GM21367 (cell line): ENCODE measurements at regions not wholly inside any gene's neighbourhood (a gene's known extent, or its start where the extent isn't known, plus 50 kb on each side); places are given as distances from the start of the nearest gene placed in this dataset.
"Not testable (repeated sequence)": the region's sequence is repeated elsewhere in the genome, so short reads cannot be mapped to it uniquely, and the experiment has no call there.

Experiments used
- ATAC-seq: cut with Tn5 transposase; IDR thresholded peaks from one replicate; pipeline ENCODE4 v1.9.1; 2021; ENCODE audit not compliant: unreplicated experiment

GRCh38 chr6:166806962-166807757 is 149.2 kb downstream of the RNASET2 start:
- ATAC-seq: no peak

GRCh38 chr6:166806217-166806838 is 150.0 kb downstream of the RNASET2 start:
- ATAC-seq: no peak

- ATAC-seq: no peak
These were observed 152.9 kb downstream of the RNASET2 start for GRCh38 chr6:166803471-166803870.

GRCh38 chr6:166802401-166802800 is 153.9 kb downstream of the RNASET2 start:
- ATAC-seq: no peak

DNA sequence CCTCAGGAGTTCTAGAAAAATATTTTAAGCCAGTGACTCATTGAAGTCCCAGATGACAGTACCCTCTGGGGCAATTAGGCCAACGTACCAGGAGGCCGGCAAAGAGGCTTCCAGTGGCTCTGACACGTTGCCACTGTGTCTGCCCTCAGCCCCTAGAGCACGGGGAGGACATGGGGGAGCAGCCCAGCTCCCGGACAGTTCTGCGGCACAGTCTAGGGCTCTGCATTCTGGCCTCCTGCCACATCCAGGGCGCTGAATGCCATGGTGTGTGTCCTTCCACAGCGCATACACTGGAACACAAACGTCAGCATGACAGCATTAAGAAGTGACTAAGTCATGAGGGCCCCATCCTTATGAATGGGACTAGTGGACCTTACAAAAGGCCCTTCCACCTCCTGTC is 156.2 kb downstream of the RNASET2 start:
- no peak for ATAC-seq

DNA sequence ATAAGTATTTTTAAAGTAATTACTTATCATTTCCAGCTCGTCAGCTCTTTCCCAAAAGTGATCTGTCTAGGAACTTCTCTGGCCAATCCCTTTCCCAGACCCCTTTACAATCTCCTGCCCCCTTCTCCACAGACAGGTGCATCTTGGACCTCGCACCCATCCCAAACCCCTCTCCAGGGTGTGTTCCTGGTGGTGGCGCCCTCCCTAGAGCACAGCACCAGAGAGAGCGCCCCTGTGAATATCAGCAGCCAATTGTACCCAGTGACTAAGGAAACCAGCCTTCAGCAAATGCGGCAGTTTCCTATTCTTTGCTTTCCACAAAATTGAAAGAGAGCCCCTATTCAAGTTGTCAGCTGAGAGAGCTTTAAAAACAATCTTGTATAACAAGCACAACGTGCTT is 157.7 kb downstream of the RNASET2 start:
- ATAC-seq: no peak

- no peak for ATAC-seq
These were observed 159.7 kb downstream of the RNASET2 start for GRCh38 chr6:166796610-166797009.

DNA sequence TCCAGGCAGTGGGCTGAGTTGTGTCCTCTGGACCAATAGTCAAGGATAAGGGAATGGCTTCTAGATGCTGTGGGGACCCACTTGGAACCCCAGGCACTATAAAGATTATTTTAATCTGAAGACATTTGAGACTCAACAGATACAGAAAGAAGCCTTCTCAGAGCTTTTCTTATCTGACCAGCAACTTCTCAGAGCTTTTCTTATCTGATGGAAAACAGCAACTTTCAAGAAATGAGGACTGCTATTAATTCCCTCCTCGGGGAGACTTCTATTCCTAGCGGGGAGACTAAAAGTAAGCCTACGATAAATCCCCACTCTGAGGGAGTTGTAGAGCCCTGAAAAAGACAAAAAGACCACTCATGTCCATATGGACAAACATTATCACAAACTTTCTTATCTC is 160.5 kb downstream of the RNASET2 start:
- ATAC-seq: no peak

GRCh38 chr6:166790808-166791207 is 163.8 kb upstream of the RPS6KA2 start:
- not testable (repeated sequence) for ATAC-seq

DNA sequence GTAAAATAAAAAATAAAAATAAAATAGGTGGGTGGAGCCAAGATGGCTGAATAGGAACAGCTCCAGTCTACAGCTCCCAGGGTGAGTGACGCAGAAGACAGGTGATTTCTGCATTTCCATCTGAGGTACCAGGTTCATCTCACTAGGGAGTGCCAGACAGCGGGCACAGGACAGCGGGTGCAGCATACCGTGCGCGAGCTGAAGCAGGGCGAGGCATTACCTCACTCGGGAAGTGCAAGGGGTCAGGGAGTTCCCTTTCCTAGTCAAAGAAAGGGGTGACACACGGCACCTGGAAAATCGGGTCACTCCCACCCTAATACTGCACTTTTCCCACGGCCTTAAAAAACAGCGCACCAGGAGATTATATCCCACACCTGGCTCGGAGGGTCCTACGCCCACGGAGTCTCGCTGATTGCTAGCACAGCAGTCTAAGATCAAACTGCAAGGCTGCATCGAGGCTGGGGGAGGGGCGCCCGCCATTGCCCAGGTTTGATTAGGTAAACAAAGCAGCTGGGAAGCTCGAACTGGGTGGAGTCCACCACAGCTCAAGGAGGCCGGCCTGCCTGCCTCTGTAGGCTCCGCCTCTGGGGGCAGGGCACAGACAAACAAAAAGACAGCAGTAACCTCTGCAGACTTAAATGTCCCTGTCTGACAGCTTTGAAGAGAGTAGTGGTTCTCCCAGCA is 161.9 kb upstream of the RPS6KA2 start:
- not testable (repeated sequence) for ATAC-seq

- no peak for ATAC-seq
These were observed 159.7 kb upstream of the RPS6KA2 start for GRCh38 chr6:166786704-166787293.

DNA sequence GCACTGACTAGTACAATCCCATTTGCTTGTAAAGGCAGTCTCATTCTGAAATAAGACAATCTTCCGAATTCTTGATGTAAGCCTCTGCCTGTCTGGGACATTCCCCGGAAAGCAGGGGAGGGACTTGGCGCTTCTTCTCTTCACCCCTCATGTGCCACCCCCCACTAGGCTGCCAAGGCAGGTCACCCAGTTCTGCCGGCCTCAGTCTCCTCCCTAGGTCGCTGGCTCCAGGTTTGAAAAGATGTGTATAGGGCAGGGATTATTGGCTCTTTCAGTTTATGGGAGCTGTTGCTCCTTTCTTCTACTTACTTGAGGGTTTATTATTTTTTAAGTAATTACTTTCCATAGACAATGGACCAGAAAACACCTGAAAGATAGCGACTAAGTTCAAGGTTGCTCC is 158.1 kb upstream of the RPS6KA2 start:
- ATAC-seq: no peak

- ATAC-seq: no peak
These were observed 157.6 kb upstream of the RPS6KA2 start for GRCh38 chr6:166784691-166785090.

DNA sequence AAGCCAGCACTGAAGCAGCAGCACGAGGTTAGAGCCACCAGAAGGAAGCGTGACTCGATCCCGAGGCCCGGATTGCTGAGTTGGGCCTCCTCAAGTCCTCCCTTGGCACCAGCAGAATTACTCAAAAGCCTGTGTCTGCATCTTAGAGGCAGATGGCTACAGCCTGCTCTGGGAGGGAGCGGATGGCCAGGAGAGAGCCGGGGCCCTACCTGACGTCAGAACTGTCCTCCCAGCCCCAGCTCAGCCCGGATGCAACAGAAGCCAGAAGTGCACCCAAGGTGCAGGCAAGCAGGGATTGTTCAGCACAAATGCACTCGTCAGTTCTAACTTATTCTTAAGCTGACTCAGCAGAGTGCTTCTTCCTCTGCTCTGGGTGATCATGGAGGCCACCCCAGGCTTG is 155.5 kb upstream of the RPS6KA2 start:
- ATAC-seq: no peak

- ATAC-seq: no peak
These were observed 154.3 kb upstream of the RPS6KA2 start for GRCh38 chr6:166781331-166781730.

- ATAC-seq: no peak
These were observed 153.1 kb upstream of the RPS6KA2 start for GRCh38 chr6:166779963-166780683.

DNA sequence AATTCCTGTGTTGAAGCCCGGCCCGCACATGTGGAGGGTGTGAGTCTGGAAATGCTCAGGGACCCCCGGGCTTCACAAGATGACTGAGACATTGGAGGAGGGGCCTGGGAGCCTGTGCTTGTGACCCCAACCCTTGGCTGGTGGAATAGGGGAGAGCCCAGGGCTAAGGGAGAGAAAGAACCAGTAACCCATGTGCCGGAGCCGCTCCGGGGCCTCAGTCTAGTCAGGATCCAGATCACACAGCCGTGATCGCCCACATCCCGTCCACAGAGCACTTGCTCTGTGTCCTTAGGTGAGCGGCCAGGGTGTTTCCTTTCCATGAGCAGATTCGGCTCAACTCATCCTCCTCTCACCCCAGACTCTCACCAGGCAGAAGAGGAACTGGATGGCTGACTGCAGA is 152.3 kb upstream of the RPS6KA2 start:
- ATAC-seq: no peak

- no peak for ATAC-seq
These were observed 151.7 kb upstream of the RPS6KA2 start for GRCh38 chr6:166778776-166779175.

GRCh38 chr6:166778046-166778445 is 151.0 kb upstream of the RPS6KA2 start:
- ATAC-seq: no peak

DNA sequence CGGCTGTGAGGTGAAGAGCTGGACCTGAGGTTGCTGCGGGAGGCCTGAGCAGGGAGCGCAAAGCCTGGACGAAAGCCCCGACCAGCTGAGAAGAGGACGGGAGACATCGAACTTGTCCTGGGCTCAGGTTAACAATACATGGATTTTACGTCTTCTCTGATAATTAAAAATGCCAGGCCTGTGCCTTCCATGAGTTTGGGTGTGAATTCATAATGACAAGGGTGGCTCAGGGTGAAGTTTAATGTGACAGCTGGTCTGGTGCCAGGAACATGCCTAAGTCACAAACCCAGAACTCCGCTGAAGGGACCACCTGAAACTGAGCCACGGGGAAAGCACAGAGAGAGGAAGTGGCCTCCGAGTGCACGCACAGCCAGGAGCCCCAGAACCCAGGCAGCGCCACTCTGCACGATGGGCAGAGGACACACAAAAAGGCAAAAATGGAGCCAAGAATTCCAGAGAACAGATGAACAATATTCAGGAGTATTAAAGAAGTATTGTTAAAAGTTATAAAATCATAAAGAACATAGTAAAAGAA is 150.1 kb upstream of the RPS6KA2 start:
- no peak for ATAC-seq

DNA sequence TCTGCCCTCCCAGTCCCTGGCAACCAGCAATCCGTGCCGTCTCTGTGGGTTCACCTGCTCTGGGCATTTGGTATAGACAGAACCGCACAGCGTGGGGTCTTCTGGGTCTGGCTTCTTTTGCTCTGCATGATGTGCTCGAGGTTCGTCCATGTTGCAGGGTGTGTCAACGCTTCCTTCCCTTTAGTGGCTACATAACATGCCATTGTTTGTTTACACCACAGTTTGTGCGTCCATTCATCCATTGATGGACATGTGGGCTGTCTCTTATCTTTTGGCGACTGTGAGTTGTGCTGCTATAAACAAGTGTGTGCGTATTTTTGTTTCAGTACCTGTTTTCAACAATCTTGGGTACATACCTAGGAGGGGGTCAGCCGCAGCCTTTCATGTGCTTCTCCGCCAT is 149.5 kb upstream of the RPS6KA2 start:
- no peak for ATAC-seq
